Esophagus squamous epithelium (tissue), 4 donors: ENCODE measurements at regions not wholly inside any gene's neighbourhood (a gene's known extent, or its start where the extent isn't known, plus 50 kb on each side); places are given as distances from the start of the nearest gene placed in this dataset.

Experiments used
- CTCF ChIP-seq, 6 experiments: fragments of 450-650 bp in 4 of 6; fragments of 200-600 bp in 2 of 6; sonication (generic) in 2 of 6; IDR thresholded peaks; one replicate each; pipeline ENCODE4 v1.5.1; 2016 to 2019; ENCODE audit warnings: antibody characterized with exemption in 6 of 6, mild to moderate bottlenecking in 4 of 6, moderate library complexity in 4 of 6
- POLR2A ChIP-seq, 4 donors: fragments of 450-650 bp; IDR thresholded peaks; one replicate each; pipeline ENCODE4 v1.6.1; 2017; ENCODE audit warnings: antibody characterized with exemption in 4 of 4, mild to moderate bottlenecking in 4 of 4, moderate library complexity in 3 of 4

- TF ChIP-seq POLR2A (IDR thresholded peaks at IDR 0.05) = no peak
- no peak for TF ChIP-seq CTCF (IDR thresholded peaks at IDR 0.05)
Observed at GRCh38 chr9:3756071-3756470, 230.3 kb upstream of the RFX3 start.
